MV-4-11 (cell line): ENCODE measurements at regions not wholly inside any gene's neighbourhood (a gene's known extent, or its start where the extent isn't known, plus 50 kb on each side); places are given as distances from the start of the nearest gene placed in this dataset.
A peak's percentile ranks its signal among the peaks of the same experiment; 100 is the strongest.

Source experiments
- DNase-seq: peaks from one replicate; lab custom pipeline; 2025; lab: John Stamatoyannopoulos, UW

DNA sequence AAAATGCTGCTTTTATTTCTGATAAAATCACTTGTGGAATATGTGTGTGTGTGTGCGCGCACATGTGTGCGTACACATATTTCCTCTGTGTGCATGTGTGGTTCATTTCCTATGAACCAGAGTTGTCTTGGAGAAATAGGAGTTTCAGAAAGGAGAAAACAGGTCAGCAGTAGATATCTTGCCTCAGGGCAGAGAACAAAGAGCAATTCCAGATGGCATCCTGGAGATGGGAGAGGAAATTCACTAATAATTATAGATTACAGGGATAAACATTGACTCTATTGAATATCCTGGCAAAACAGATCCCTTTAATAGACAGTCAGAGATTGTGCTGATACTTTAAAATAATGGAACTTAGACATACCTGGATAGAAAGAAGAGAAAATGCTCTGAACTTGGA is 298.0 kb downstream of the TRIB2 start:
- no peak for DNase-seq

DNA sequence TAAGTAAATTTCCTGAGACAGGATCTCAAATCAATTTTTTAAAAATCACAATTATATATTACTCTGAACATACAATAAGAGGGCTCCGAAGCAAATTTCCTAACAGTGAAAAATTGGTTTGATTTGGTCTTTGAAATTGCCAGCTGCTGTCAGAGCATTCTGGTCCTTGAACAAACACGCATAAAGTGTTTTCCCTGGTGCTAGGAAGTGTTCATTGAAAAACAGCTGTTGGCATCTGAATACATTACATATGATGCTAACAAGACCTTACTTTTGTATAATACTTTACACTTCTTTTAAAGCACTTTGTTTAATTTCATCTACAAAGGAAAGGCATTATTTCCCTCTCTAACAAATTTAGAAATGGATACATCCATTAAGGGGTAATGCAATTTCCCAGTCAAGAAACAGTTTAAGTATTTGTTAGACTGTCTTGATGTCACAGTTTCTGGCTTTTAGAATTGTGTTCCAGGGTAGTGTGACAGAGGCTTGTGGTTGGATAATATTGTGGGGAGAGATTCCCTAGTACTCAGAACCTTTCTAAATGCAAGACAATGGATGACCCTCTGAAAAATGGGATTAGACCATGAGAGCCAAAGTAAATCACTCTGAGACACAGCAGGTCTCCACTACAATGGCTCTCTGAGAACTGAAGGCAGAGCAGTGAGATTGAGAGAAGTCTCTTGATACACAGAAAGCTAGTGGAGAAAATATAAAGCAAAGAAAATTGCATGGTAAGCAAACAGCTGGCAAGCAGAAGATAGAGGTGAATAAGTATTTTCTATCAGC is 299.0 kb downstream of the TRIB2 start:
- DNase-seq, result no peak

DNA sequence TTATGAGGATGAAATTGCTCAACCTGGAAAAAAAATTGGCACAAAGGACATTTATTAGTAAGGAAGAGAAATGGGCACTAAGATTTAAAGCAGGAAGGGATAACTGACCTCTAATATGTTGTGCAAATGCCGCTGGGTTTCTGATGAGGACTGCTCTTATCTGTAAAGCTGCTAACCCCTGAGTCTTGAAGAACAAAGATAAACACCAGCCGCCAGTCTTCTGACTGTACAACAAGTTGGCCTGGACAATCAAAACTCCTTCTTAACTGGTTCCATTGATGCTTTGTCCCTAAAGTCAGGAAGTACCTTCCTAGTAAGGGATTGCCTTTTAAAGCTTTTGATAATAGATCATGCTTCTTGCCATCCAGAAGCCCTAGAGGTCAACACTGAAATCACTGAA is 301.8 kb downstream of the TRIB2 start:
- DNase-seq, result no peak

DNA sequence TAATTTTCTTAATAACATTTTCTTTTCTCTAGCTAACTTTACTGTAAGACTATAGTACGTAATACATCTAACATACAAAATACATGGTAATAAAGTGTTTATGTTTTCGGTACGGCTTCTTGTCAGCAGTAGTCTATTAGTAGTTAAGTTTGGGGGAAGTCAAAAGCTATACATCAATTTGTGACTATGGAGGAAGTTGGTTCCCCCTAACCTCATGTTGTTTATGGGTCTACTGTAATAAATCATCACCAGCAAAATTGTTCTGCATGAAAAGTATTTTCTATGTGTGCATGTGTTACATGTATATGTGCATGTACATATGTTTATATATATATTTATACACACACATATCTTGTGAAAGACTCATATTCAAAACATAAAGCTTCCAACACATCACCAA is 303.0 kb downstream of the TRIB2 start:
- DNase-seq, result no peak

DNA sequence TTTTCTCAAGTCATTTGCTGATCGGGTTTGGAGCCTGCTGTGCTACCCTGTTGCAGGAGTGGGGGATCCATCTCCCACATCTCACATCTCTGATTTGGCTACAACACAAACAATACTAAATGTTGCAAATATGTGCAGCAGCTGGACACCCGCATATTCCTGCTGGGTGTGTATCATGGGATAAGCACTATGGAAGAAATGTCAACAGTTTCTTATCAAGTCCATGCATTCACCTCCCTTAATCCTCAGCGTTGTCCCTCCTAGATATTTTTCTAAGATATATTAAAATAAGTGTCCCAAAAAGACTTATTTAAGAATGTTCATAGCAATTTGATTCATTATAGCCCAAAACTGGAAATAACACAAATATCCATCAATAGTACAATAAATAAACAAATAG is 303.7 kb downstream of the TRIB2 start:
- no peak for DNase-seq

DNA sequence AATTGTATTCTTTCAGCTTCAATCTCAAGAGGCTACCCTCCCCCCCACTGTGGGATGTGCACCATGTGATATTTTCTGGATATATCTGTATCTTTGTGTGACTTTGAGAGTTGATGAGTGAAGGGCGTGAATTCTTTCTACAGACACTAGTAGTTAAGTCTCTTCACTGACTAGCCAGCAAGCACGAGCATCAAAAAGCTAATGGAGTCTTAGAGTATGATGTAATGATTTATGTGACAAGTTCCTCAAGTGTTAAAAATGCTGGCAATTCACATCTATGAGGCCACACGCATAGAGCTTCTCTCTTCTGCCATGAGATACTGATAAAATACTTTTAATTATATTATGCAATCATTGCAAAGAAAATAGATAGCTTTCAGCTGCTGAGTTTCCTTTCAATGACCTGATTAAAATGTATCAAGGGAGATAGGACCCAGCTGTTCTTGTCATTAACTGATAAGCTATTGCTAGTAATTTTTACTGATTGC is 304.8 kb downstream of the TRIB2 start:
- DNase-seq, result no peak

DNA sequence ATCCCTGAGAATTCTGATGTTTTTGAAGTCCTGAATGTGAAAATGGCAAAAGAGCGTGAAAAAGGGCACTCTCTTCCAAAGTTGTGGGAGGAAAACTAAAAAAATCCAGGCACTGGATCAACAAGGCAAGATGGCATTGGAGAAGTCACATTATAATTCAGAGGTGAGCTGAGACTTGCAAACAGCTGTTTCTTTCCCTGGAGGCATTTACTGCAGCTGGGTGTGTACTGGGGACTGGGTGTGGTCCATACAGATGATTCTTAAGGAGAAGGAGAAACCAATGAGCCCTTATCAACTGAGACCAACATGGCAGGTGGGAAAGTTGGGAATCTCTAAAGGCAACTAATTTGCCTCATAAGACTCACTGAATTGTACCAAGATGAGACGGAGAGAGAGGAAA is 313.9 kb downstream of the TRIB2 start:
- no peak for DNase-seq

DNA sequence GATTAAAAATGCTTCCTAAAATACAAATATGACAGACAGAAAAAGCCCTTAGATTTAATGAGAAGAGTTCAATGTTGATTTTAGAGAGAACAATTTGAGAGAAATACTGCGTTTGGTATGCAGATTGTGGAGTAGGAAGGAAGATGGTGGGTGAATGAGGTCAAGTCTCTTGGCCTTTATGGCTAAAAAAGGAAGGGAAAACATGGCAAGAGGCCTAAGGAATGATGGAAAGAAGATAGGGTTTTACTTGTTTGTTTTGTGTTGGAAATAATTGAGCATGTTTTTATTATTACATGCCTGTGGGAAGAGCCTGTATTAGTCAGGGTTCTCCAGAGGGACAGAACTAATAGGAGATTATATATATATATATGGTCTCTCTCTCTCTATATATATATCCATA is 318.1 kb downstream of the TRIB2 start:
- no peak for DNase-seq

DNA sequence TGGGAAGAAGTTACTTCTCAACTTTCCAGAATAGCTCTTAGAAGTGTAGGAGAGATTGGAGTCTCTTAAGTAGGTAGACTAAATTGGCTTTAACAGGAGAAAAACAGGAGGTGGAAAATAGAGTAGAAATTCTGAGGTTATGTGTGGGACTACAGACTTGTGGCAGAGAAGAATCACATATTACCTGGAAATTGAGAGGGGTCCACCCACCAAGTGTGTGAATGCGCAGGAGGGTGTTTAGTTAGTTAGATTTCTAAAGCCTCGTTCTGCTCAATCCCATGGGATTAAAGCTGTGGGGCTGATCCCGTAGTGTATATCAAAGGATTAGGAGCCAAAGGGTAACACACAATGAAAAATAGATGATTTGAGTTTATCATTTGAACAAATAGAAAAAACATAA is 319.1 kb downstream of the TRIB2 start:
- DNase-seq, result no peak

DNA sequence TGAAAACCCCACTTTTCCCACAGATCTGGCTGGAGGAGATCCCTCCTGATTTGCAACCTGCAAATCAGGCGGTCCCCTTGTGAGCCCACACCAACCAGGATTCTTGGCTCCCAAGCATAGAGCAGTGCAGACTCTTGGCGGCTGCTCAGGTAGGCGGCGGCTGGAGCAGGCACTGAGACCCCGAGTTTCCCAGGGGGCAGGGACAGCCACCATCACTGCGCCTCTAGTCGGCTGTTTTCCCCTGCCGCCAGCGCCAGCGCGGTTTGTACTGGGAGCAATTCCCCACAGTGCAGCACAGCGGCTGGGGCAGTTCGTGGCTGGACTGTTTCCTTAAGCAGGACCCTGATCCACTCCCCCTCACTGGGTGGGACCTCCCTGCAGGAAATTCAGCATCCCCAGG is 323.3 kb downstream of the TRIB2 start:
- no peak for DNase-seq

DNA sequence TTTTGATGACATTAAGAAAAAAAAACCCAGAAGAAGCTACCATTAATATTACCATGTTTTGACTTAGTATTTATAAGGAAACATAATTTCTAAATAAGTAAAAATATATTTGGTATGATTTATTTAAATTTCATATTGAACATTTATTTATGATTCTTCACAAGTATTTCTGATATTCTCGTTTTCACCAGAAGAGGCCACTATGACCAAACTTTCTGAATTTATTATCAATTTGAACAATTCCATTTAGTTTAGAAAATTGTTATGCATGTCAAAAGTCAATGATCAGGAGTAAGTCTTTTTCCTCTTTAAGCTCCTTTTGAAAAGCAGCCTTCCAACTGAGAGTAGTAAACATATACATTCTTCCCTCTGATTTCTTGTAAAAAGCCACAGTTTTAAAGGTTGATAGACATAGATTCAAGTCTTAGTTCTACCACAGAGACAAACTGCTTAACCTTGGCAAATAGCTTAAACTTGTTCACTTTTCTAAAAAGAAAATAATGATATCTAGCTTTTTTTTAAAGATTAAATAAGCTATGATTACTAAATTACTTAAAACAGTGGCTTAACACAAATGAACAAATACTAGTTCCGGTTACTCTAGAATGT is 329.9 kb downstream of the TRIB2 start:
- peak; percentile 6 for DNase-seq

DNA sequence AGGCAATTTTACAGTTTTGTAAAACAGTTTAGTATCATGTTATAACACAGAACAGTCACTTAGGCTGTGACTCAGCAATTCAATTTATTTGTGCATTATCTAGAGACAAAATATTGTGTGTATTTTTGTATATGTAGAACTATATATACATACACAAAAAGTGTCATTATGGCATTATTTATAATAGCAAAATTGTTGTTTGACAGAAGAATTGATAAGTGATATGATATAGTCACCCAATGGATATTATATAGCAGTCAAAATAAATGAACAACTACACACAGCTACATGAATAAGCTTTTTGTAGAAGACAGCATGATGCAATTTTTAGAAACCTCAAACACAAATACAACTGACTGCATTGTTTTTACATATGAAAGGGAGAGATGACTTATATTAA is 334.0 kb downstream of the TRIB2 start:
- DNase-seq, result no peak

DNA sequence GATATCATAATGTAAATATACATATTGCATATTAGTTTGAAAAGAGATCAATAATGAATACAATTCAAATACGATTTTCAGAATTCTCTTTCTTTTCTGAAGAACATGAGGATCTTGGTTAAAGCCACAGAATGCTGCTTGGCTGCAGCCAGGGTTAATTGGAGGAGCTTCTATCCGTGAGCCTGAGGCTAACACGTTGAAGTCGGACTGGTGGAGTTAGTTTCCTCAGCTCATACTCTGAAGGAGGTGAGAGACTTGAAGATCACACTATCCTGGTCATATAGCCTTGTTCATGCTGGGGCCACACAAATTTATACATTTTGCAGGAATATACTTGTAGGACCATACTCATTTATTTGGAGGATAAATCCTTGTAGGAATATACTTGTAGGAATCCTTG is 335.8 kb downstream of the TRIB2 start:
- no peak for DNase-seq

DNA sequence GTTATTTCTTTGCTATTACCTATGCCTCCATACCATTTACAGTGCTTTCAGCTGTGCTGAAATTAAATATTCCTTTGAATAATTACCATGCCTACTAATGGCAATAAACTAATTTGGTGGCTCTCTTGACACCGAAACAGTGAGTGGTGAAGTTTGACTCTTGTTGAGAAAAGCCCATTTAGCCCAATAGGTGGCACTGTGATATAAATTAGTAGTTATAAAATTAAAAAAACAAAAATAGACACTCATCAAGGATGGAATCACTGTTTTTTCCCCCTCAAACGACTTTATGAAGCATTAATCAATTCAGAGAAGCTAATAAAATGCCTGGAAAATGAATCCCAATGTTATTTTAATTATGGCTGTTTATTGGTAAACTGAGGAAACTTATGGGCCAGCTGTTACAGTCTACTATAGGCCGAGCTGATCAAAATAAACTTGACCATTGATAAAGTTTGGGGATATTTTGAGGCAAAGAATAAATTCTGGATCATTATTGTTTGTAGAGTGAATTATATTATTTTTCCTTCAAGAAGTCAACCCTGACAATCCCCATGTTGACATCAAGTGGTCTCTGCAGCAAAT is 339.6 kb downstream of the TRIB2 start:
- no peak for DNase-seq

DNA sequence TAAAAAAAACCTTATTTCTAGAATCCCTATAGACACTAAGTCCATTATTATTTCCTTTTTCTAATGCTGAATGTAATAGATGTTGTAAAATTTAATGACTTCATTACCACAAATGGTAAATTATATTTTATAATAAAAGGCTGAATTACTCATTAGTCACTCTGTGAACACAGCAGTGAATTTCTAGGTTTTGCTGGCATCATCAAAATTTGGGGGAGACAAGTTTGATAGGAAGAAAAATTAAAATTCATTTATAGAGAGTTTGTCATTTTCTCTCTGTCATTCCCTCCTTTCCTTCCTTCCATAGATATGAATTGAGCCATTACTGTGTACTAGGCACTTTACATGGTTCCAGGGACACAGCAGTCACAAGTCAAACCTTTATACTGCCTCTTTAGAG is 340.9 kb downstream of the TRIB2 start:
- DNase-seq, result no peak

DNA sequence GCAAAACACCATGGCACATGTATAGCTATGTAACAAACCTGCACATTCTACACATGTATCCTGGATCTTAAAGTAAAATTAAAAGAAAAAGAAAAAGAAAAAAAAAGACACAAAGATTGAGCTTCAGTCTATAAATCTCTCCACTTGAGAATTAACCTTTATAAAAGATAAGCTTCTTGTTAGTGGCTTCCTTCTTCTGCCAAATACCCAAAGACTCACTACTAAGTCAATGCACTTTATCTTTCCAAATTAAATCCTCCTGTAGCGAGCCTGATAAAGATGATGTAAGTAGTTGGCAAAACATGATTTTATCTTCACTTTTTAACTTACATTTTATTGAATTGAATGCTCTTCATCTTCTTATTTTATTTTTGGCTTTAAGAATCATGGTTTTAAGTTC is 349.9 kb downstream of the TRIB2 start:
- no peak for DNase-seq

DNA sequence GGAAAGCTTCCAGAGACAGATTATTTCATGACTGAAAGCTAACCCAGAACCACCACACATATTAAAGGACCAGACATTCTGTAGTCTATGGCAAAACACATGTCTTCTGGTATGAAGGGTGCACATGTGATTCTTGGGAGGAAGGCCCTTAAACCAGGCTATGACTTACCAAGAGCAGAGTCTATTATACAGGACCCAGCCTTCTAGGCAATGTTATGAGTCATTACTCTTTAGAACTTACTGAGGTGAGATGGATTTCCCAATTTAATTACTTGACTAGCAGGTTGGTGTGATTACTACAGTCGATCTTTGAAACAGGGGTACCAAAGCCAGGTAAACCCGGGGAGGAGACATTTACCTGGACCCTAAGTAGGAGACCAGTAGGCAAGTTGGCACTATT is 350.8 kb downstream of the TRIB2 start:
- no peak for DNase-seq

DNA sequence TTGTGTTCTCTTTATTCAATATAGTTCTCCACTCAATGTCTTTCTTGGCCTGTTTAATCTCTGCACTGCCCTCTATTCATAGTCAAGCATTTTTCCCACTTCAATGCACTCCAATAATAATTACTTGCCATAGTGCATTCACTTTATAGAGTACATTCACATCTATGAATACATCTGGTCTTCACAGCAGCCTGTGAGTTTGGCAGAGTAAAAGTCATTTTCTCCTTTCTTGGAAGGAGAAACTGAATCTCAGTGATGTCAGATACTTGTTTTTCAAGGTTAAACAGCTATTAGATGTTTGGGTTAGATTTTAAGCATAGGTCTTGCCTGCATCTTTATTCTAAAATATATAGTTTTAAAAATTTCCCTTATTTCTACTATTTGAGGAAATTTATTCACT is 373.2 kb downstream of the TRIB2 start:
- DNase-seq, result no peak

DNA sequence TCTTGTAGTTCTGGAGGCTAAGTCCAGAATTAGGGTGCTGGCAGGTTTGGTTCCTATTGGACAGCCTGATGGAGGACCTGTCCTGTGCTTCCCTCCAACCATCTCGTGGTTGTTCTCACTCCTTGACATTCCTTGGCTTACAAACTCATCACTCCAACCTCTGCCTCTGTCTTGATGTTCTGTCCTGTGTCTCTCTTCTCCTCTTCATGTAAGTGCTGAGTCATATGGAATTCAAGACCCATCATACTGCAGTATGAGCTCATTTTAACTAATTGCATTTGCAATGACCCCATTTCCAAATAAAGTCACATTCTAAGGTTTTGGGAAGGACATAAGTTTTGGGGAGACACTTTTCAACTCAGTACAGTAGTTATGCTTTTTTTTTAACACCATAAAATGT is 374.7 kb downstream of the TRIB2 start:
- DNase-seq, result no peak

DNA sequence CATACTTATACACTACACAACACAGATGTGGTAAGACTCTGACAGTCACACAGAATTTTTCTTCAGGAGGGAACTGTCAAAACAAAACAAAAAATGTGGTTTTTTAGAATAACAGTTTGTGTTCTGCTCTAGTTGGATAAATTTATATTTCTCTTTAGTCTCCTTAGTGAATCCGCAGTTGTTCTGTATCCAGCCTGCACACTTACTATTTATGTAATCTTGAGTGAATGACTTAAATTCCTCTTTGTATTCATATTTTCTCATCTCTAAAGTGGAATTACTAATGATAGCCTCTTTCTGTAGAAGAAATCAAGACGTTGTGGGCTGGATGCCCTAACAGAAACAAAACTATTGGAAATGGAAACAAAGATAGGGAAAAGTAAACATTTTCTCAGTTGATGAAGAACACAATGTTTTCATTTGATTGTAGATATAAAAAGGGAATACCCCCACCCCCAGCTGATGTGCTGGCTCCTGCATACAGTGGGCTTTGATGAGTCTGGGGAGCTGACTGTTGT is 375.2 kb downstream of the TRIB2 start:
- no peak for DNase-seq

DNA sequence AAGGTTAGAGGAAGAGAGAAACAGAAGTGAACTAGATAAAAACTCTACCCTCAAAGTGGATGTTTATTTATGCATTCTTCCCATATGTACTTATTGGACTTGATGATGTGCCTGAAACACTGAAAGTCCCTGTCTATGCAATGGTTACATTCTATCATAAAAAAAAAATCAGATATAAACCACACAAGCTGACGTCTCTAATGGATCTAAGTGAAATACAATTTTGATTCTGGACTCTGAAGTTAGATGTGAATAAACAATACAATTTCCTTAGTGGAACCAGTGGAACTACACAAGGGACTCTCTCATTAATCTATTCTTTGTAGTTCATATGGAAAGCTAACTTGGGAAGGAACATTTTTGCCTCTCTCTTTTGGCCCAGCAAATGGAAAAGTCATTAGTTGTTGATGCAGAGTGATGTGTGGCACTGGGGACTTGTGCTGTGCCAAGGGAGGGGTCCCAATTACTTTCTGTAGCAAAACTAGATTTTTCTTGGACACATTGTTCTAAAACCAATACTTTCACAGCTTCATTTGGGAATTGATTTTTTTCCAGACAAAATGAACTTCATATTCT is 376.8 kb downstream of the TRIB2 start:
- no peak for DNase-seq

DNA sequence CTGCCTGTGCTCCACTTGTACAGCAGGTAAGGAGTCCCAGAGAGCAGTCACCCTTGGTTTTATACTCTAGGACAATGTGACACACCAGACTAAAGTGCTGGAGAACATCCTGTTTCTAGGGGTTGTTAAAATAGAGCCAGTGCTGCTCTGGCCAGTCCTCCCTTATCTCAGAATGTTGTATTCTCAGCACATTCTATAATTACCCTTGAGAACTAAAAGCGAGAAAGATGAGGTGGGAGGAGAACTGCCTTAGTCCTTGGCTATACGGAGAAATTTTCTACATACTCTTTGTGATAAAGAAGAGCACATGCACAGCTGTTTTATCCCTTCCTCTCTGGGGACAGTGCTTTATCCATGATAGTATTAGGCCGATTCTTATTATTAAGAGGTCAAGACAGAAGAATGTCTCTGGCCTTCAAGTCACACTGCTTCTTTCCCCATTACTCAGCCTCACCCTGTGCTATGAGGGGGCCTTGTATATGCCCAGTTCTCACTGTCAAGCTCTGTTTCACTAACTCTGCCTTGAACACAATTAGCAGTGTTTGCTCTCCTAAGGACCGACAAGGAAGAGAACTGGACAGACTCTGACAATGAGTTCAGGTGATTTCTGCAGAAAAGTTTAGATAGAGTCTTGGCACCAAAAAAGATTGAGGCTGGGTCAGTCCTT is 385.8 kb downstream of the TRIB2 start:
- no peak for DNase-seq
